Endothelial cell (in vitro differentiated cells): ENCODE measurements at regions not wholly inside any gene's neighbourhood (a gene's known extent, or its start where the extent isn't known, plus 50 kb on each side); places are given as distances from the start of the nearest gene placed in this dataset.

Source experiments
- DNase-seq: peaks from one replicate; pipeline ENCODE4 v3.0.0; 2021; ENCODE audit warnings: low spot score
- H3K27ac Mint-ChIP-seq: one replicate; pipeline ENCODE4 v1.8.0; 2021; ENCODE audit warnings: mixed read lengths, inconsistent platforms; ENCODE audit not compliant: unreplicated experiment
- H3K27me3 Mint-ChIP-seq: one replicate; pipeline ENCODE4 v1.8.0; 2021; ENCODE audit warnings: mild to moderate bottlenecking, moderate library complexity, mixed read lengths, inconsistent platforms; ENCODE audit not compliant: unreplicated experiment
- H3K36me3 Mint-ChIP-seq: one replicate; pipeline ENCODE4 v1.8.0; 2021; ENCODE audit warnings: mild to moderate bottlenecking, low read depth, mixed read lengths, inconsistent platforms; ENCODE audit not compliant: unreplicated experiment
- H3K4me1 Mint-ChIP-seq: one replicate; pipeline ENCODE4 v1.8.0; 2021; ENCODE audit warnings: mild to moderate bottlenecking, mixed read lengths, inconsistent platforms; ENCODE audit not compliant: unreplicated experiment
- H3K4me3 Mint-ChIP-seq: one replicate; pipeline ENCODE4 v1.8.0; 2021; ENCODE audit warnings: mild to moderate bottlenecking, mixed read lengths, inconsistent platforms; ENCODE audit not compliant: unreplicated experiment
- H3K9me3 Mint-ChIP-seq: one replicate; pipeline ENCODE4 v1.8.0; 2021; ENCODE audit warnings: mixed read lengths, inconsistent platforms; ENCODE audit not compliant: unreplicated experiment
- TF ChIP-seq, protein P1 (sequence below): fragments of 200-600 bp; sonication (generic); IDR thresholded peaks from one replicate; pipeline ENCODE4 v1.5.0; 2021; ENCODE audit warnings: antibody characterized with exemption; ENCODE audit not compliant: unreplicated experiment

DNA sequence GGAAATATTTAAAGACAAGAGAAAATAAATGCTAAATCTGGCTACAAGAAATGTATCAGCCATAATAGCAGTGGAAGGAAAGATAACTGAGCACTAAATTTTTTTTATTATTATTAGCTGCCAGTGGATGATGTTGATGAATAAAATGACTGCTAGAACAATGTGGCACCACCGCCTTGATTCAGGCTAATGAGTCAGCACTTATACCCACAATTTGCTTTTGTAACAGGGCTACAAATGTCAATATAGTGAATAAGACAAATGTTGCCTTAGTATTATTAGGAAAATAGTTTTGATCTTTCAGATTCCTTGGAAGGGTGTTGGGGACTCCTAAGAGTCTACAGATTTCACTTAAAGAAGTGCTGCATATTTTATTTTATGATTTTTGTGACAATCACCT is 555.2 kb upstream of the GRAMD2B start:
- TF ChIP-seq, protein P1, sequence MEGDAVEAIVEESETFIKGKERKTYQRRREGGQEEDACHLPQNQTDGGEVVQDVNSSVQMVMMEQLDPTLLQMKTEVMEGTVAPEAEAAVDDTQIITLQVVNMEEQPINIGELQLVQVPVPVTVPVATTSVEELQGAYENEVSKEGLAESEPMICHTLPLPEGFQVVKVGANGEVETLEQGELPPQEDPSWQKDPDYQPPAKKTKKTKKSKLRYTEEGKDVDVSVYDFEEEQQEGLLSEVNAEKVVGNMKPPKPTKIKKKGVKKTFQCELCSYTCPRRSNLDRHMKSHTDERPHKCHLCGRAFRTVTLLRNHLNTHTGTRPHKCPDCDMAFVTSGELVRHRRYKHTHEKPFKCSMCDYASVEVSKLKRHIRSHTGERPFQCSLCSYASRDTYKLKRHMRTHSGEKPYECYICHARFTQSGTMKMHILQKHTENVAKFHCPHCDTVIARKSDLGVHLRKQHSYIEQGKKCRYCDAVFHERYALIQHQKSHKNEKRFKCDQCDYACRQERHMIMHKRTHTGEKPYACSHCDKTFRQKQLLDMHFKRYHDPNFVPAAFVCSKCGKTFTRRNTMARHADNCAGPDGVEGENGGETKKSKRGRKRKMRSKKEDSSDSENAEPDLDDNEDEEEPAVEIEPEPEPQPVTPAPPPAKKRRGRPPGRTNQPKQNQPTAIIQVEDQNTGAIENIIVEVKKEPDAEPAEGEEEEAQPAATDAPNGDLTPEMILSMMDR = no peak
- DNase-seq = no peak
- Mint-ChIP-seq H3K9me3 (no peaks in the 10 kb centered on the region), H3K27ac (no peak overlapping the region), H3K4me3 (no peak overlapping the region), H3K36me3 (no peaks in the 10 kb centered on the region), H3K4me1 (peaks cover 5% of the 10 kb centered on the region), H3K27me3 (no peaks in the 10 kb centered on the region)

GRCh38 chr5:125870256-125870655 is 553.0 kb upstream of the GRAMD2B start:
- no peaks in the 10 kb centered on the region for H3K27me3 Mint-ChIP-seq
- no peak overlapping the region for H3K4me3 Mint-ChIP-seq
- peaks cover 5% of the 10 kb centered on the region for H3K4me1 Mint-ChIP-seq
- no peaks in the 10 kb centered on the region for H3K36me3 Mint-ChIP-seq
- no peaks in the 10 kb centered on the region for H3K9me3 Mint-ChIP-seq
- TF ChIP-seq, protein P1 = no peak
- H3K27ac Mint-ChIP-seq = no peak overlapping the region
- DNase-seq = no peak

- TF ChIP-seq, protein P1 = no peak
- H3K27me3 Mint-ChIP-seq = no peaks in the 10 kb centered on the region
- DNase-seq = no peak
- no peak overlapping the region for H3K27ac Mint-ChIP-seq
- no peak overlapping the region for H3K4me3 Mint-ChIP-seq
- H3K9me3 Mint-ChIP-seq = no peaks in the 10 kb centered on the region
- H3K36me3 Mint-ChIP-seq = no peaks in the 10 kb centered on the region
- no peaks in the 10 kb centered on the region for H3K4me1 Mint-ChIP-seq
Measured at GRCh38 chr5:125874057-125874456, 549.2 kb upstream of the GRAMD2B start.

GRCh38 chr5:125874717-125875116 is 548.5 kb upstream of the GRAMD2B start:
- Mint-ChIP-seq H3K4me3 (no peak overlapping the region), H3K9me3 (no peaks in the 10 kb centered on the region), H3K4me1 (no peaks in the 10 kb centered on the region), H3K36me3 (no peaks in the 10 kb centered on the region), H3K27me3 (no peaks in the 10 kb centered on the region), H3K27ac (no peak overlapping the region)
- TF ChIP-seq, protein P1 = no peak
- no peak for DNase-seq

- no peak overlapping the region for H3K4me3 Mint-ChIP-seq
- TF ChIP-seq, protein P1 = no peak
- DNase-seq = no peak
- H3K4me1 Mint-ChIP-seq = no peaks in the 10 kb centered on the region
- H3K9me3 Mint-ChIP-seq = no peaks in the 10 kb centered on the region
- no peaks in the 10 kb centered on the region for H3K27me3 Mint-ChIP-seq
- no peak overlapping the region for H3K27ac Mint-ChIP-seq
- H3K36me3 Mint-ChIP-seq = no peaks in the 10 kb centered on the region
Measured at GRCh38 chr5:125877248-125877647, 546.0 kb upstream of the GRAMD2B start.
